Upper lobe of left lung (tissue), 6 donors: ENCODE measurements at regions not wholly inside any gene's neighbourhood (a gene's known extent, or its start where the extent isn't known, plus 50 kb on each side); places are given as distances from the start of the nearest gene placed in this dataset.

Experiments used
- ATAC-seq, 2 donors: fragments of 200-7000 bp; cut with Tn5 transposase; one replicate each; pipeline ENCODE4 v1.9.1; 2022; ENCODE audit warnings: mild to moderate bottlenecking in 2 of 2, moderate library complexity in 2 of 2; ENCODE audit not compliant: low FRiP score in 2 of 2
- DNase-seq, 2 donors: peaks; one replicate each; pipeline ENCODE4 v3.0.0-alpha.2; 2019 to 2020
- H3K27ac ChIP-seq, 4 donors: fragments of 200-600 bp; sonication (generic); one replicate each; pipeline ENCODE4 v1.5.1; 2016 to 2019
- H3K27me3 ChIP-seq, 4 donors: fragments of 200-600 bp; sonication (generic); one replicate each; pipeline ENCODE4 v1.5.1; 2017 to 2019
- H3K36me3 ChIP-seq, 4 donors: fragments of 200-600 bp; sonication (generic); one replicate each; pipeline ENCODE4 v1.5.1; 2016 to 2019
- H3K4me1 ChIP-seq, 4 donors: fragments of 200-600 bp; sonication (generic); one replicate each; pipeline ENCODE4 v1.5.1; 2018 to 2019
- H3K4me3 ChIP-seq, 4 donors: fragments of 200-600 bp; sonication (generic); one replicate each; pipeline ENCODE4 v1.5.1; 2017 to 2019; ENCODE audit warnings: mild to moderate bottlenecking in 2 of 4, moderate library complexity in 1 of 4
- H3K9me3 ChIP-seq, 4 donors: fragments of 200-600 bp; sonication (generic); one replicate each; pipeline ENCODE4 v1.5.1; 2018 to 2019
- EP300 ChIP-seq, 4 donors: sonication (generic); formaldehyde crosslinking; IDR thresholded peaks; one replicate each; pipeline ENCODE4 v1.5.1; 2017; ENCODE audit warnings: antibody characterized with exemption in 4 of 4, control low read depth in 2 of 4
- POLR2A ChIP-seq, 4 donors: fragments of 450-650 bp; IDR thresholded peaks; one replicate each; pipeline ENCODE4 v1.5.1; 2016 to 2017; ENCODE audit warnings: antibody characterized with exemption in 4 of 4, mild to moderate bottlenecking in 2 of 4
- POLR2AphosphoS5 ChIP-seq, 2 donors: sonication (generic); formaldehyde crosslinking; IDR thresholded peaks; one replicate each; pipeline ENCODE4 v1.5.1; 2017; ENCODE audit warnings: antibody characterized with exemption in 2 of 2
- WGBS, 2 donors: methylation state at CpG; one replicate each; pipeline ENCODE4 v1.1.5; 2017 to 2018; 5-methylcytosine and 5-hydroxymethylcytosine counted together
- TF ChIP-seq, protein P1 (sequence below), 6 experiments: fragments of 450-650 bp in 4 of 6; fragments of 200-600 bp in 2 of 6; sonication (generic) in 2 of 6; IDR thresholded peaks; one replicate each; pipeline ENCODE4 v1.5.1; 2016 to 2019; ENCODE audit warnings: antibody characterized with exemption in 6 of 6
- donor health status: DM: no; HTN: no; CAD: no; lungs with moderate emphysema.
- donor health status: DM: no; HTN: yes; CAD: no; lungs with severe emphysema.

DNA sequence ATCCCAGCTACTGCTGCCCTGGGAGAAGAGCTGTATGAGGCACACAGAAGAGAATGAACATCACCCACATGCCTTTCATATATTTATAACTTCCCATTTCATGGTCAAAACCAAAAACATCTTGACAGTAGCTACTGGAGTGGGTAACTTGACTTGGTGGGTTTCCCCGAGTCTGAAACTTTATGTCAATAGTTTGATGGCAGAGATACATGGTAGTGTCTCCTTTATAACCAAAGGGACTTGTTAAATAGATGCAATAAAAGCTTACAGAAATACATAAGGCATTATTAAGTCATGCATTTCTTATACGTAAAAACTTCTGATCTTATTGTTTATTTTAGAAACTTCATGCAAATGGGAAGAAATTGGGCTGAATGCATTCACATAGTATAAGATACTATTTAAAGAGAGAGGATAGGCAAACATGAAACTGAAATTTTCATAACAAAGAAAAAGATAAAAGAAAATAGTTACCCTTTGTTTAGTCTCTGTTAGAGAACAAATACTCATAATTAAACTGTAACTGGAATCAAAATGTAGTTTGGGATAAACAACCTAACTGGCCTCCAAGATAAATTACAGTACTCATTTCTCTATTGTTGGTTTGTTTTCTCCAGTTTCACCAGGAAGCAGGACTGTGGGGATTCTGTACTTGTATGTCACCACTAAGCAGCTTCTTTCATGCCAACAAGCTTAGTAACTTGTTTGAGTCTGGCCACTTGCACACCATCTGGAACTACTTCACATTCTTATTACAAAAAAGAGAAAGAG lies 459.3 kb upstream of the MEF2C start:
- no peaks in the 10 kb centered on the region for H3K4me1 ChIP-seq
- 83 to 88% methylated on average over 2 of the region's 2 CpGs for WGBS, 2 donors
- no peaks in the 10 kb centered on the region for H3K9me3 ChIP-seq
- no peak overlapping the region for H3K4me3 ChIP-seq
- no peaks in the 10 kb centered on the region for H3K36me3 ChIP-seq
- no peak overlapping the region for H3K27ac ChIP-seq
- DNase-seq (no peak), ATAC-seq (no peak)
- TF ChIP-seq, protein P1, sequence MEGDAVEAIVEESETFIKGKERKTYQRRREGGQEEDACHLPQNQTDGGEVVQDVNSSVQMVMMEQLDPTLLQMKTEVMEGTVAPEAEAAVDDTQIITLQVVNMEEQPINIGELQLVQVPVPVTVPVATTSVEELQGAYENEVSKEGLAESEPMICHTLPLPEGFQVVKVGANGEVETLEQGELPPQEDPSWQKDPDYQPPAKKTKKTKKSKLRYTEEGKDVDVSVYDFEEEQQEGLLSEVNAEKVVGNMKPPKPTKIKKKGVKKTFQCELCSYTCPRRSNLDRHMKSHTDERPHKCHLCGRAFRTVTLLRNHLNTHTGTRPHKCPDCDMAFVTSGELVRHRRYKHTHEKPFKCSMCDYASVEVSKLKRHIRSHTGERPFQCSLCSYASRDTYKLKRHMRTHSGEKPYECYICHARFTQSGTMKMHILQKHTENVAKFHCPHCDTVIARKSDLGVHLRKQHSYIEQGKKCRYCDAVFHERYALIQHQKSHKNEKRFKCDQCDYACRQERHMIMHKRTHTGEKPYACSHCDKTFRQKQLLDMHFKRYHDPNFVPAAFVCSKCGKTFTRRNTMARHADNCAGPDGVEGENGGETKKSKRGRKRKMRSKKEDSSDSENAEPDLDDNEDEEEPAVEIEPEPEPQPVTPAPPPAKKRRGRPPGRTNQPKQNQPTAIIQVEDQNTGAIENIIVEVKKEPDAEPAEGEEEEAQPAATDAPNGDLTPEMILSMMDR (IDR thresholded peaks at IDR 0.05) = no peak
- TF ChIP-seq EP300 (IDR thresholded peaks at IDR 0.05) (no peak), POLR2AphosphoS5 (IDR thresholded peaks at IDR 0.05) (no peak), POLR2A (IDR thresholded peaks at IDR 0.05) (no peak)
- H3K27me3 ChIP-seq = no peaks in the 10 kb centered on the region

DNA sequence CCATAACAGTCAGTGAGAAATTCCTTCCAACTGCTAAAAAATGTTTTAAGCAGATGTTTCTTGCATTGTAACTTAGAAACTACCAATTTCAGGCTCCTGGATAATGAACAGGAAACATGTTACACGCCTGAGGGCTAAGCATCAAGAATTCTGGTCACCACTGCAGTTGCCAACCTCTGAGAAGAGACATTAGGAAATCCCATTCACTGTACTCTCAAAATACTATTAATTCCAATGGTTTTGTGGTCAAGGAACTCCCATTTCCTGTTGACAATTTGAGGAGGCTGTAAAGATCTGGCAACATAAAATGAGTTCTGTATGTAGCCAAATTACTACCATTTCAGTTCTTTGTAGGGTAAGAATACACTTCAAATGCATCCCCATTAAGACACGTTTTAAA lies 456.0 kb upstream of the MEF2C start:
- no peak for ATAC-seq
- Histone ChIP-seq H3K36me3 (no peaks in the 10 kb centered on the region), H3K9me3 (no peaks in the 10 kb centered on the region), H3K27me3 (no peaks in the 10 kb centered on the region), H3K27ac (no peak overlapping the region), H3K4me1 (no peaks in the 10 kb centered on the region), H3K4me3 (no peak overlapping the region)
- no peak for DNase-seq
- TF ChIP-seq POLR2A (IDR thresholded peaks at IDR 0.05) (no peak), EP300 (IDR thresholded peaks at IDR 0.05) (no peak), POLR2AphosphoS5 (IDR thresholded peaks at IDR 0.05) (no peak)
- TF ChIP-seq, protein P1 (IDR thresholded peaks at IDR 0.05) = no peak
- 75 to 78% methylated on average over 2 of the region's 2 CpGs for WGBS, 2 donors

DNA sequence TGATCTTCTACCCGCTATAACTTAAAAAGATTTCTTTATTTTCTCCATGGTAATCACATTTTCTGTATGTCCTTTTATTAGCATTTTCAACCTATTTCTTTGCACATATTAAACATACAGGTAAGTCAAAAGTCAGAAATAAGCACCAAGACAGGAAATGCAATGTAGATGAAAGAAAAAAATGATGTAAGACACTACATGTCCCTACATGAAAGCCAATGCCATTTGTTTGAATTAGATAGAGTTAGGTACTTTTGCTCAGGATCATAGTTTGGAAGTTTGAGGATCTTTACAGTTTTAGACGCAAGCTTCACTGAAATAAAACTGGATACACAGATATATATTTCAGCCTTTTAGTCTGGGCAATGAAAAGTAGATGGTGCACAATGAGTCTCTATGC lies 453.1 kb upstream of the MEF2C start:
- no peak overlapping the region for H3K4me3 ChIP-seq
- H3K4me1 ChIP-seq = no peaks in the 10 kb centered on the region
- H3K36me3 ChIP-seq = no peaks in the 10 kb centered on the region
- ATAC-seq (no peak), DNase-seq (no peak)
- H3K27ac ChIP-seq = no peak overlapping the region
- H3K27me3 ChIP-seq = no peaks in the 10 kb centered on the region
- TF ChIP-seq POLR2A (IDR thresholded peaks at IDR 0.05) = no peak
- no peak for TF ChIP-seq POLR2AphosphoS5 (IDR thresholded peaks at IDR 0.05)
- TF ChIP-seq, protein P1 (IDR thresholded peaks at IDR 0.05) = no peak
- no peak for TF ChIP-seq EP300 (IDR thresholded peaks at IDR 0.05)
- WGBS, 2 donors = 98% methylated on average over 2 of the region's 2 CpGs
- H3K9me3 ChIP-seq = no peaks in the 10 kb centered on the region

DNA sequence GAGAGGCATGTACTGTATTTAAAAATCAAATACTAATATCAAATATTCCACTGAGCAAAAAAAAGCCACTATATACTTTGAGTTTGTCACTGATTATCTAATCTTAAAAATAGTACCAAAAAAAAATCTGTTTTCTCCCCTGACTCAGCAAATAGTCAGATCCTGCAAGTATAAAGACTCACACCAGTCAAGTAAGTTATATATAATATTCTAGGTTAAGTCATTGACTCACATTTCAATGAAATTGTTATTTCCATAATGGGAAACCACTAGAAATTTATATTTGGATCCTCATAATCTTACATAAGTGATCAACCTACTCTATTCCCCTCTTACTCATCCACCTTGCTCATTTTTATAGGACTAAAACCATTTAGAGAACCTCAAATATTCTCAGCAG lies 447.2 kb upstream of the MEF2C start:
- no peaks in the 10 kb centered on the region for H3K4me1 ChIP-seq
- H3K9me3 ChIP-seq = no peaks in the 10 kb centered on the region
- TF ChIP-seq EP300 (IDR thresholded peaks at IDR 0.05) (no peak), POLR2AphosphoS5 (IDR thresholded peaks at IDR 0.05) (no peak), POLR2A (IDR thresholded peaks at IDR 0.05) (no peak)
- TF ChIP-seq, protein P1 (IDR thresholded peaks at IDR 0.05) = no peak
- no peak for DNase-seq
- no peak overlapping the region for H3K4me3 ChIP-seq
- no peaks in the 10 kb centered on the region for H3K36me3 ChIP-seq
- no peak overlapping the region for H3K27ac ChIP-seq
- ATAC-seq = no peak
- no peaks in the 10 kb centered on the region for H3K27me3 ChIP-seq

DNA sequence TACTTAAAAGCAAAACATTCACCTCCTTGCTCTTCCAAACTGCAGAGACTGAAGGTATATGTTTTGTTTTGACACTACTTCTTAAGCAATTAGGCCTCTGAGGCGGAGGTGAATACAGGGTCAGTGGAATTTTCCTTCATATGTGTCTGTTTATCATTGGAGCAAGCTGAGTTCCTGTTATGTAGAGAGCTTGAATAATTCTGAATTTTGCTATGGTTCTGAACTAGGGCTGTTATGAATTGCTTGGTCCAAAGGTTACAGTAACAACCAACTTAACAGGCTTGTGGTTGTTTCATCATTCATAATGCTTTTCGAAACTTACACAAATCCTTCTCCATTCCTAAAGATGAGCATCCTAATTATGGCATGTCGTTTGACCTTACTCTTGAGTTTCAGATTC lies 444.6 kb upstream of the MEF2C start:
- H3K27ac ChIP-seq = no peak overlapping the region
- H3K4me1 ChIP-seq = no peaks in the 10 kb centered on the region
- TF ChIP-seq POLR2A (IDR thresholded peaks at IDR 0.05) (no peak), POLR2AphosphoS5 (IDR thresholded peaks at IDR 0.05) (no peak), EP300 (IDR thresholded peaks at IDR 0.05) (no peak)
- TF ChIP-seq, protein P1 (IDR thresholded peaks at IDR 0.05) = no peak
- 68 to 75% methylated on average over 3 of the region's 3 CpGs for WGBS, 2 donors
- ATAC-seq (no peak), DNase-seq (no peak)
- no peak overlapping the region for H3K4me3 ChIP-seq
- H3K36me3 ChIP-seq = no peaks in the 10 kb centered on the region
- H3K9me3 ChIP-seq = no peaks in the 10 kb centered on the region
- no peaks in the 10 kb centered on the region for H3K27me3 ChIP-seq
